ENCODE measurements at regions not wholly inside any gene's neighbourhood (a gene's known extent, or its start where the extent isn't known, plus 50 kb on each side); places are given as distances from the start of the nearest gene placed in this dataset.

- DNase-seq (no peak), ATAC-seq (no peak)
- Histone ChIP-seq H3K4me3 (no peak overlapping the region), H3K4me1 (no peaks in the 10 kb centered on the region), H3K36me3 (no peaks in the 10 kb centered on the region), H3K27ac (no peak overlapping the region), H3K27me3 (no peaks in the 10 kb centered on the region), H3K9me3 (no peaks in the 10 kb centered on the region)
- 60% methylated on average over 2 of the region's 2 CpGs for WGBS (ENCODE audit: insufficient coverage, low coverage, low lambda C conversion rate, missing lambda C conversion rate)
- intact Hi-C loops (cut with DNase I): no loop called here
- TF ChIP-seq POLR2A (IDR thresholded peaks at IDR 0.05) (no peak), CTCF (IDR thresholded peaks at IDR 0.05) (no peak)
These were observed 317.8 kb downstream of the MBD2 start for GRCh38 chr18:53906681-53907080.

- no peaks in the 10 kb centered on the region for H3K27me3 ChIP-seq
These were observed 329.6 kb downstream of the MBD2 start for GRCh38 chr18:53894675-53895442.

GRCh38 chr18:53887447-53887846 lies 337.0 kb downstream of the MBD2 start:
- intact Hi-C loops (cut with DNase I): no loop called here
- H3K9me3 ChIP-seq: no peaks in the 10 kb centered on the region
- 62% methylated on average over 3 of the region's 3 CpGs for WGBS (ENCODE audit: insufficient coverage, low coverage, low lambda C conversion rate, missing lambda C conversion rate)
- no peak for DNase-seq
- H3K36me3 ChIP-seq: no peaks in the 10 kb centered on the region
- no peak for ATAC-seq
- H3K27me3 ChIP-seq: no peaks in the 10 kb centered on the region
- no peak overlapping the region for H3K27ac ChIP-seq
- no peak for TF ChIP-seq POLR2A (IDR thresholded peaks at IDR 0.05)
- TF ChIP-seq CTCF (IDR thresholded peaks at IDR 0.05): no peak
- H3K4me1 ChIP-seq: no peaks in the 10 kb centered on the region
- no peak overlapping the region for H3K4me3 ChIP-seq

More at GRCh38 chr18:53894675-53895442, 329.6 kb downstream of the MBD2 start:
- Histone ChIP-seq H3K9me3 (no peaks in the 10 kb centered on the region), H3K36me3 (no peaks in the 10 kb centered on the region), H3K27ac (no peak overlapping the region), H3K4me1 (no peaks in the 10 kb centered on the region), H3K4me3 (no peak overlapping the region)
- ATAC-seq (no peak), DNase-seq (no peak)
- intact Hi-C loops (cut with DNase I): no loop called here
- TF ChIP-seq POLR2A (IDR thresholded peaks at IDR 0.05): no peak
- no peak for TF ChIP-seq CTCF (IDR thresholded peaks at IDR 0.05)
- WGBS (ENCODE audit: insufficient coverage, low coverage, low lambda C conversion rate, missing lambda C conversion rate): 44% methylated on average over 5 of the region's 5 CpGs

GRCh38 chr18:53886058-53886457 lies 338.4 kb downstream of the MBD2 start:
- DNase-seq (no peak), ATAC-seq (no peak)
- Histone ChIP-seq H3K27ac (no peak overlapping the region), H3K36me3 (no peaks in the 10 kb centered on the region), H3K4me3 (no peak overlapping the region), H3K4me1 (no peaks in the 10 kb centered on the region), H3K27me3 (no peaks in the 10 kb centered on the region), H3K9me3 (no peaks in the 10 kb centered on the region)
- WGBS (ENCODE audit: insufficient coverage, low coverage, low lambda C conversion rate, missing lambda C conversion rate): 60% methylated on average over 1 of the region's 1 CpG
- TF ChIP-seq CTCF (IDR thresholded peaks at IDR 0.05) (no peak), POLR2A (IDR thresholded peaks at IDR 0.05) (no peak)
- intact Hi-C loops (cut with DNase I): no loop called here
